IMR-90 (cell line): ENCODE measurements at regions not wholly inside any gene's neighbourhood (a gene's known extent, or its start where the extent isn't known, plus 50 kb on each side); places are given as distances from the start of the nearest gene placed in this dataset.
"Not testable (repeated sequence)": the region's sequence is repeated elsewhere in the genome, so short reads cannot be mapped to it uniquely, and the experiment has no call there.

Experiments
- BHLHE40 ChIP-seq: fragments of 150-350 bp; IDR thresholded peaks from 2 replicates; pipeline ENCODE4 v1.6.1; 2016; ENCODE audit warnings: mild to moderate bottlenecking, low read depth, low read length
- CEBPB ChIP-seq: IDR thresholded peaks from 2 replicates; pipeline ENCODE4 v1.6.1; 2012; ENCODE audit warnings: low read depth, low read length, improper control_type of control experiment
- CTCF ChIP-seq: conservative IDR thresholded peaks from 2 replicates; pipeline ENCODE4 v1.5.1; 2012; ENCODE audit warnings: mild to moderate bottlenecking, low read depth, low read length, improper control_type of control experiment
- FOS ChIP-seq: fragments of 150-350 bp; IDR thresholded peaks from 2 replicates; pipeline ENCODE4 v1.6.1; 2016; ENCODE audit warnings: low read depth, low read length
- MAFK ChIP-seq: IDR thresholded peaks from 2 replicates; pipeline ENCODE4 v1.6.1; 2012; ENCODE audit warnings: low read depth, low read length, improper control_type of control experiment
- MXI1 ChIP-seq: IDR thresholded peaks from 2 replicates; pipeline ENCODE4 v1.6.1; 2012; ENCODE audit warnings: low read depth, mild to moderate bottlenecking, low read length, moderate library complexity, borderline replicate concordance
- NFE2L2 ChIP-seq: fragments of 150-350 bp; IDR thresholded peaks from 2 replicates; pipeline ENCODE4 v1.6.1; 2016; ENCODE audit warnings: low read depth, mild to moderate bottlenecking, low read length
- POLR2A ChIP-seq: IDR thresholded peaks from 2 replicates; pipeline ENCODE4 v1.6.1; 2012; ENCODE audit warnings: mild to moderate bottlenecking, low read depth, low read length
- RAD21 ChIP-seq: IDR thresholded peaks from 2 replicates; pipeline ENCODE4 v1.6.1; 2012; ENCODE audit warnings: low read length, improper control_type of control experiment
- RCOR1 ChIP-seq: IDR thresholded peaks from 2 replicates; pipeline ENCODE4 v1.6.1; 2012; ENCODE audit warnings: mild to moderate bottlenecking, low read length, improper control_type of control experiment; ENCODE audit not compliant: insufficient replicate concordance
- RFX5 ChIP-seq: IDR thresholded peaks from 2 replicates; pipeline ENCODE4 v1.8.0; 2012; ENCODE audit warnings: low read depth, mild to moderate bottlenecking, low read length, moderate library complexity
- SMC3 ChIP-seq: fragments of 150-350 bp; IDR thresholded peaks from 2 replicates; pipeline ENCODE4 v1.6.1; 2016; ENCODE audit warnings: low read depth, mild to moderate bottlenecking, antibody characterized with exemption, low read length, moderate library complexity

- TF ChIP-seq CTCF, POLR2A, MAFK, RCOR1, CEBPB, MXI1, BHLHE40, FOS, NFE2L2, RFX5, RAD21, SMC3: not testable (repeated sequence)
Measured at GRCh38 chr13:70208968-70209367, 100.7 kb upstream of the KLHL1 start.
